Hematopoietic multipotent progenitor cell (in vitro differentiated cells): ENCODE measurements at regions not wholly inside any gene's neighbourhood (a gene's known extent, or its start where the extent isn't known, plus 50 kb on each side); places are given as distances from the start of the nearest gene placed in this dataset.
A peak's percentile ranks its signal among the peaks of the same experiment; 100 is the strongest.

Source experiments
- DNase-seq, 3 donors: peaks; one replicate each; pipeline ENCODE4 v3.0.0-alpha.2; 2011 to 2015; ENCODE audit warnings: low read depth in 2 of 3, low spot score in 2 of 3

DNA sequence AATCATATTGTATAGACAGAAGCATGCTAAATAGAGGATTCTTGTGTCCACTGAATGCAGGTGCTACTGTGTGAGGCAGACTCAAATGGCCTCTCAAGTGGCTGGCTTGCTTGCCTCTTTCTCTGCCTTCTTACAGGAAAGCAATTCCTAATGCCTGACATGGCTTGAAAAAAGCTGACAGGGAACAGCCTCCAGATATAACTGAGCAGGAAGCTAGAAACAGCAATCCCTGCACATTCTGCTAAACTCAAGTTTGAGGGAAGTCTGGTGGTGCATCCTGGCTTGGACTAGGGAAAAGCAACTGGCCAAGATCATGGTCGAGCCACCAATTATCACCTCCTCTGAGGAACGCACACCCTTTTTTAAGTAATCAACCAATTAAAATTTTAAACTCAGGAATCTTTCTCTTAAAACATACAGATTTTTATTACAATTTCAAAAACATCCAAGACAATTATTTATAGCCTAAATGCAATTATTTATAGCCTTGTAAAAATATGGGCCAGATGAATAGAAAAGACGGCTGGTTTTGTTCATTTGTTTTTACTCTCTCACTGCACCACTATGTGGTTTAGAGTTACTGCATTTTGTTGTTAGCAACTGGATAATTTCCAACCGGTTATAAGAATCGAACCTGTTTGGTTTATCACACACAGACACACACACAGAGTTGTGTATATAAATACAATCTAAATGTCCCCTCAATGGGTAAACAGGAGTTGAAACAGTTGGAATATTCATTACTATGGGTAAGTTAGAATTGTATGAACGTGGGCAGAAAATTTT lies 290.9 kb upstream of the ANKRD55 start:
- no peak for DNase-seq

GRCh38 chr5:56522960-56523359 lies 289.8 kb upstream of the ANKRD55 start:
- DNase-seq = no peak

DNA sequence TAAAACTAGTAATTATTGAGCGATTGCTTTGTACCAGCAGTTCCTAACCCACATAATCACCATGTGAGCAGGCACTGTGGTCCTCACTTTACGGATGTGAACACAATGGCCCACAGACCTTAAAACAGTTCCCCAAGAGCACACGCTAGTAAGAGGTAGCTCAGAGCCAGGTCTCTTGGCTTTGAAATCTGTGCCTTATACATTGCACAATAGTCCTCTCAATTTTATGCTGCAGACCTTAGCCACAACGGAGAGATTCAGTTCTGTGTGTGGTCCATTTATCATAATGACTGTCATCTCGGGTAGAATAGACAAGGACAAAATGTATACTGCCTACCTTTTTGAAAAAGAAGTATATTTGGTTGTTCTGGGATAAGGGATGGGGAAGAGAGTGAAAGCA lies 289.0 kb upstream of the ANKRD55 start:
- no peak for DNase-seq

DNA sequence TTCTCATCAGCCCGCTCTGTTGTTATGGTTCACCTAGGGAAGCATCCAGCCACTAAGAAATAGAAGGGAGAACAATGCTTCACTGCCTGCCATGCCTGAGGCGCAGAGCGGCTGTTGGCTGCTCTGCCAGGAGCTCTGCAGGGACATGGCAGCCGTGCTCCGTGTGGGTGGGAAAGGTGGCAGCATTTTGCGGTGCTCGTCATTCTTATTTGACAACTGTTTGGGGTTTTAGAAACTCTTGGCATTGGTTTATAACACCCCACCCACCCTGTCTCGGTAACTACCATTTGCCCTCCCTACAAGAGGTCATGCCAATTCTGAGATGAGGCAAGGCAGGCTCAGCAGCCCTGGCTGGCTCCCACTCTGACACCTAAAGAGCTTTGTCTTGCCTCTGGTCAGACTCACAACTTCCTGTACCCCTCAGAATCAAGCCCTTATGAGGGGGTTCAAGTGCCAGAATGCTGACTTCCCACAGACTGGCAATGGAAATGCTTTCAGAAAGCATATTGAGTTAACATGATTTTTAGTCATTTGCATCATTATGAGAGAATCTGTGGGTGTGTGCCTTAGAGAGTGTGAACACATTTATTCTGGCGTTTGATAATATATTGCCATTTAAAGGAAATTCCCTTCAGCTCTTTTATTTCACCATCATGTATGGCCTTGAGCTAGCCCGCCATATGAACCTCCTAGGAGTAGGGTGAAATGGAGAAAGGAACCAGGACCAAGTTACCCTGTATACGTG lies 288.0 kb upstream of the ANKRD55 start:
- DNase-seq = no peak

GRCh38 chr5:56518820-56519219 lies 285.7 kb upstream of the ANKRD55 start:
- no peak for DNase-seq

- DNase-seq = peak in 2 of 3 donors; percentile 5 to 42
Measured at GRCh38 chr5:56517011-56517416, 283.9 kb upstream of the ANKRD55 start.

GRCh38 chr5:56516441-56516840 lies 283.3 kb upstream of the ANKRD55 start:
- DNase-seq = no peak

DNA sequence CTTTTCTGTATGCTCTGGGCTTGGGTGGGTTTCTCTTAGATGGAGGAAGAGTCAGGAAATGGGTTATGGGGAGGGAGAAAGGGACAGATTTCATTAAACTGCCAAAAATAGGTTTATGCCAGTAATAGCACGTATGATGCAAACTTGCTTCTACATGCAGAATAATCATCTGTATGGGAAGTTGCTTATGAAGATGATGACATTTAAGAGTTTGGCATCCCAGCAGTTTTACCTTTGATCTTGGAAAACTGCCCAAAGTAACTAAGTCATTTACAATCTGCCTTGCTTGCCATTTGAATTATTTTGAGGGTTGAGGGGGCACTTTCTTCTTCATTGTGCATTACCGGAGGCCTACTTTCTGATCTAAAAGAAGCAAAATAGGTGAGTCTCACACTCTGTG lies 282.9 kb upstream of the ANKRD55 start:
- DNase-seq = no peak

DNA sequence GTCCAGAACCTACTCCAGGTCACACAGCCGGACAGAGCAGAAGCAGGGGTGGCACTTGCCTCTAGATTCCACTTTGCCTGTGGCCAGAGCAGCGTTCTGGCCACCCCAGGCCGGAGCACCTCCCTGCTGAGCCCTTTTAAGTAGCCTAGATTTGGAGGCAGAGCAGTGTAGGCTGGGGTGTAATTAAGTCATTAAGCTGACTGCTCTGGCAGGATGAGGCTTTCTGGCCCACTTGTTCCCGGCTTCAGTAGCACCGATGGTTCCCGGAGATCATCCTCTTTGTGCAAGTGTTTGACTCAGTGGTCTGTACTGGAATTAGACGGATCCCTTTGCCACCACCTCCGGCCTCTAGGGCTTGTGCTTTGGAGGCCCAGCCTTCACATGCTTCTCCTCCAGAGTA lies 281.9 kb upstream of the ANKRD55 start:
- DNase-seq = no peak

GRCh38 chr5:56514245-56514644 lies 281.1 kb upstream of the ANKRD55 start:
- DNase-seq = no peak

DNA sequence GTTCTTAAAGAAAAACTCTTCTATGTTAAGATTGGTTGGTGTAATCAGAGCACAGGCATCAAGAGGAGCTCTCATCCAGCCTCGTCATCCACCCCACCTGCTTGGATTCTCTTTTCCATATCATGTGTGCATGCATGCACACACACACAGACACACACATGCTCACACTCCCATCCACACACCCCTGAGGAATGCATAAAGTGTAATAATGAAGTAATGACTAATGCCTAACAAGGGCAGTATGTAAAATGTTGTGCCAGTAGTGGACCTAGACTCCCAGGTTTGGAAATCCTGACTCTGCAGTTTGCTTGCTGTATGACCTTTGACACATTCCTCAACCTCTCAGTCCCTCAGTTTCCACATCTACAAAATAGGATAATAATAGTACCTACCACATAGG lies 280.0 kb upstream of the ANKRD55 start:
- DNase-seq = no peak

- DNase-seq = no peak
Measured at GRCh38 chr5:56512313-56512996, 279.3 kb upstream of the ANKRD55 start.

GRCh38 chr5:56511326-56511841 lies 278.3 kb upstream of the ANKRD55 start:
- DNase-seq = no peak

DNA sequence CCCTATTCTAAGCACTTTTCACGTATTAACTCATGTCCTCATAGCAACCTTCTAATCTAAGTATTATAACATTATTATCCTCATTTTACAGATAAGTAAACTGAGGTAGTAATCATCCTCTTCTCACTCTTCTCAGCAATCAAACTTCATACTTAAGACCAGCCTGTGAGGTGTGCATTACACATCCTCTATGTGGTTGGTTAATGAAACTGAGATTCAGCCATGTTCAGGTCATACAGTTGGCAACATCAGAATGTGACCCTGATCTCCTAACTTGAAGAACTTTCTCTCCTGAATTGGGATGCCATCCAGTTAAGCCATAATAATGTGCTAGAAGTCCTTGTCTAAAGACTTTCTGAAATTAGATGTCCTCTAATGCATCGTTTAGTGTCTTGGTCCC lies 275.1 kb upstream of the ANKRD55 start:
- no peak for DNase-seq

DNA sequence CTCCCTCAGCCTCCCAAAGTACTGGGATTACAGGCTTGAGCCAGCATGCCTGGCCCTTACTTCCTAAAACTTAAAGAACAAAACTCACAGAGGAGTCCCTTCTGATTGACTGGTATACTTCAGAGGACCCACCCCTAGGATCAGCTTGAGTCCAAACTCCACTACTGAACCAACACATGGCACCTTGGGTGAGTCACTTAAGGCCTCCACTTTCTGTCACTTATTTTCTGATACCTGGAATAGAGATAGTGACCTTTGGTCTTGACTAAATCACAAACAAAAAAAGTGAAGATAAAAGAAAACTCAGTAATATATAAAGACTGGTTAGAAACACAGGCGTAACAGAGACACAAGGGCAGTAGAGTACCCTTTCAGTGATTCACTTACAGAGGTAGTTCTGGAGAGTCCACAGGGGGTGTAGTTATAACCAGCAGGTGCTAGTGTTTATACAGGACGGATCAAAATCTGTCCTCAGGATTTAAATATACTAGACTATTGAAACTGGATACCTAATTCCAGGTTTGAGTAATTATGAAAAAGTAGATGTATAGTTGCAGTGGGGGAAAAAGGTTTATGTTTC lies 274.3 kb upstream of the ANKRD55 start:
- no peak for DNase-seq

GRCh38 chr5:56506211-56506965 lies 273.3 kb upstream of the ANKRD55 start:
- no peak for DNase-seq

- DNase-seq = no peak
Measured at GRCh38 chr5:56503929-56504328, 270.8 kb upstream of the ANKRD55 start.

- no peak for DNase-seq
Measured at GRCh38 chr5:56501781-56502557, 268.8 kb upstream of the ANKRD55 start.

- no peak for DNase-seq
Measured at GRCh38 chr5:56499901-56500300, 266.8 kb upstream of the ANKRD55 start.

DNA sequence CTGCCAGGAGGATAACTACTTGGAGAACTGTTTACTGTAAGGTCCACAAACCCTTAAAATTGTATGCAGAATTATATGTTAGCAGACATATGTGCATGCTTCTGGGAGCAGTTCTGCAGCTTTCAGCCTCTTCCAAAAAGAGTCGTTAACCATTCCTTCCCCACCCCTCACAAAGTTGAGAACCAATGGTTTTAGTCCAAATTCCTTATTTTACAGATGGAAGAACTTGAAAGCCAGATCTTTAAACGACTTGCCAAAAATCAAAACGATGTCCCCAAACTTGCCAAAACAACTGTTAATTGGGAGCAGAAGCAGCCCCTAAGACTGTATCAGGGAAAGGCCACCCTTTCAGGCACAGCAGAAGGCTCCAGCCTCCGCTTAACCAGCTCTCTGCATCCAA lies 266.4 kb upstream of the ANKRD55 start:
- no peak for DNase-seq
